Vagina (tissue), 2 donors: ENCODE measurements at regions not wholly inside any gene's neighbourhood (a gene's known extent, or its start where the extent isn't known, plus 50 kb on each side); places are given as distances from the start of the nearest gene placed in this dataset.

Experiments used
- POLR2AphosphoS5 ChIP-seq, 2 donors: sonication (generic); formaldehyde crosslinking; IDR thresholded peaks; one replicate each; pipeline ENCODE4 v1.9.0; 2017; ENCODE audit warnings: antibody characterized with exemption in 2 of 2, mild to moderate bottlenecking in 2 of 2, low read depth in 1 of 2; ENCODE audit not compliant: insufficient read depth in 1 of 2
- TF ChIP-seq, protein P1 (sequence below), 3 experiments: fragments of 450-650 bp in 2 of 3; fragments of 200-600 bp in 1 of 3; sonication (generic) in 1 of 3; IDR thresholded peaks; one replicate each; pipeline ENCODE4 v1.5.1; 2017 to 2019; ENCODE audit warnings: antibody characterized with exemption in 3 of 3, mild to moderate bottlenecking in 2 of 3, moderate library complexity in 2 of 3

DNA sequence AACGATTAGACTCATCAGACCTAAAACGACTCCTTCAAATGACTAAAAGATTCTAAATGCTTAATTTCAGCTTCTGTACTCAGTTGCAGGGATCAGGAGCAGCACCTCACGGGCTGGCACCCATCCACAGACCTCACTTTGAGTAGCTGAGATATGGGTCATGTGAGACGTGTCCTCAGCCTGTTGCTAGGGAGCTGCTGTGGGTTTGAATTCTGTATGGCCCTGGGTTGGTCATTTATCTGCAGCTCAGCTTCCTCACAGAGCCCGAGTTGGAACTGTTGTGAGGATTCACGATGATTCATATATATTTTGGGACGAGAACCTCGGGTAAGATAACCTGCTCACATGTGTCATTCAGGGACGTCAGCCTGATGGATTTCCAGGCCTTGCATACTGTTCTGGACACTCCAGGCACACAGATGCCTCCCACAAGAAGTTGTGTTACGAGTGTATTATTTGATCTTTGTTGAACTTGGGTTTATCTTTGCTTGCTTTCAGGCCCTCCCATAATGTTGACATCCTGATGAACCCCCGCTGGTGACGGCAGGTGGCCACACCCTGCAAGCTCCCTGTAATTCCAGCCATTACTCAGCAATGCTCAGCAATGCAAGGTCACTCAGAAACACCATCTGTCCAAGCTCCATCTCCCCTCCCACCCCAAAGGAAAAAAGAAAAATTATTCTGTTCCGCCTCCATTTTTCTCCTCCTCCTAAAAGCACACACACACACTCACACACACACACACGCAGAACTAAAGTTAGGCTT, 137.6 kb downstream of the RBFOX3 start:
- TF ChIP-seq, protein P1, sequence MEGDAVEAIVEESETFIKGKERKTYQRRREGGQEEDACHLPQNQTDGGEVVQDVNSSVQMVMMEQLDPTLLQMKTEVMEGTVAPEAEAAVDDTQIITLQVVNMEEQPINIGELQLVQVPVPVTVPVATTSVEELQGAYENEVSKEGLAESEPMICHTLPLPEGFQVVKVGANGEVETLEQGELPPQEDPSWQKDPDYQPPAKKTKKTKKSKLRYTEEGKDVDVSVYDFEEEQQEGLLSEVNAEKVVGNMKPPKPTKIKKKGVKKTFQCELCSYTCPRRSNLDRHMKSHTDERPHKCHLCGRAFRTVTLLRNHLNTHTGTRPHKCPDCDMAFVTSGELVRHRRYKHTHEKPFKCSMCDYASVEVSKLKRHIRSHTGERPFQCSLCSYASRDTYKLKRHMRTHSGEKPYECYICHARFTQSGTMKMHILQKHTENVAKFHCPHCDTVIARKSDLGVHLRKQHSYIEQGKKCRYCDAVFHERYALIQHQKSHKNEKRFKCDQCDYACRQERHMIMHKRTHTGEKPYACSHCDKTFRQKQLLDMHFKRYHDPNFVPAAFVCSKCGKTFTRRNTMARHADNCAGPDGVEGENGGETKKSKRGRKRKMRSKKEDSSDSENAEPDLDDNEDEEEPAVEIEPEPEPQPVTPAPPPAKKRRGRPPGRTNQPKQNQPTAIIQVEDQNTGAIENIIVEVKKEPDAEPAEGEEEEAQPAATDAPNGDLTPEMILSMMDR (IDR thresholded peaks at IDR 0.05), result no peak
- TF ChIP-seq POLR2AphosphoS5 (IDR thresholded peaks at IDR 0.05; ENCODE audit: insufficient read depth in 1 of 2, low read depth in 1 of 2), result no peak
